A673 (cell line): ENCODE measurements at regions not wholly inside any gene's neighbourhood (a gene's known extent, or its start where the extent isn't known, plus 50 kb on each side); places are given as distances from the start of the nearest gene placed in this dataset.

Experiments
- BruUV-seq: library from RNA; stranded (reverse); fragments of 400-500 nt; replicated peaks from 2 replicates; lab custom pipeline; 2021; lab: Mats Ljungman, UMichigan
- CTCF ChIA-PET: fragments of 300-600 bp; sonication (Branson Sonifier 250); formaldehyde crosslinking; loops from one replicate; lab custom pipeline; 2022; ENCODE audit warnings: antibody characterized with exemption; lab: Charles Lee
- POLR2A ChIA-PET: fragments of 300-600 bp; sonication (Branson Sonifier 250); formaldehyde crosslinking; loops from one replicate; lab custom pipeline; 2022; ENCODE audit warnings: antibody characterized with exemption; ENCODE audit not compliant: low non-redundant PET; lab: Charles Lee
- DNase-seq: peaks from one replicate; pipeline ENCODE4 v3.0.0-alpha.2; 2015; ENCODE audit warnings: low spot score
- H3K27ac ChIP-seq: fragments of 200-600 bp; sonication (generic); 2 replicates; pipeline ENCODE4 v1.5.1; 2016; ENCODE audit warnings: mixed run types, low read depth, mild to moderate bottlenecking, mixed read lengths, antibody characterized with exemption, low read length; ENCODE audit not compliant: poor library complexity, severe bottlenecking
- H3K27me3 ChIP-seq: fragments of 200-600 bp; sonication (generic); replicated peaks from 2 replicates; pipeline ENCODE4 v1.6.1; 2017; ENCODE audit warnings: mixed run types, low read depth, mild to moderate bottlenecking, mixed read lengths, antibody characterized with exemption, low read length; ENCODE audit not compliant: insufficient read depth, poor library complexity
- H3K36me3 ChIP-seq: fragments of 200-600 bp; sonication (generic); 2 replicates; pipeline ENCODE4 v1.6.1; 2016; ENCODE audit warnings: mixed run types, mild to moderate bottlenecking, mixed read lengths, antibody characterized with exemption, low read length; ENCODE audit not compliant: insufficient read depth, poor library complexity, severe bottlenecking
- H3K4me1 ChIP-seq: fragments of 200-600 bp; sonication (generic); 2 replicates; pipeline ENCODE4 v1.6.1; 2017; ENCODE audit warnings: mixed run types, mild to moderate bottlenecking, mixed read lengths, antibody characterized with exemption, low read length; ENCODE audit not compliant: insufficient read depth, poor library complexity, severe bottlenecking
- H3K4me3 ChIP-seq: fragments of 200-600 bp; sonication (generic); 2 replicates; pipeline ENCODE4 v1.5.1; 2016; ENCODE audit warnings: low read depth, mixed run types, mild to moderate bottlenecking, mixed read lengths, low read length; ENCODE audit not compliant: poor library complexity, severe bottlenecking
- H3K9me3 ChIP-seq: fragments of 200-600 bp; sonication (generic); 2 replicates; pipeline ENCODE4 v1.6.1; 2016; ENCODE audit warnings: mixed run types, low read depth, mild to moderate bottlenecking, mixed read lengths, antibody characterized with exemption, low read length; ENCODE audit not compliant: poor library complexity, severe bottlenecking
- CTCF ChIP-seq: fragments of 300-800, 200-600 bp; sonication (generic); conservative IDR thresholded peaks from 2 replicates; pipeline ENCODE4 v1.5.1; 2017; ENCODE audit warnings: low read depth, mild to moderate bottlenecking, antibody characterized with exemption, low read length, moderate library complexity, mixed read lengths
- EZH2 ChIP-seq: fragments of 200-600 bp; sonication (generic); IDR thresholded peaks from 2 replicates; pipeline ENCODE4 v1.6.1; 2017; ENCODE audit warnings: borderline replicate concordance, low read depth, mild to moderate bottlenecking, mixed read lengths, antibody characterized with exemption, low read length; ENCODE audit not compliant: poor library complexity, severe bottlenecking
- intact Hi-C: fragments of 100-400 bp; cut with micrococcal nuclease; formaldehyde crosslinking; loops from one replicate; pipeline ENCODE4 v1.10.0; 2022; ENCODE audit not compliant: unreplicated experiment

DNA sequence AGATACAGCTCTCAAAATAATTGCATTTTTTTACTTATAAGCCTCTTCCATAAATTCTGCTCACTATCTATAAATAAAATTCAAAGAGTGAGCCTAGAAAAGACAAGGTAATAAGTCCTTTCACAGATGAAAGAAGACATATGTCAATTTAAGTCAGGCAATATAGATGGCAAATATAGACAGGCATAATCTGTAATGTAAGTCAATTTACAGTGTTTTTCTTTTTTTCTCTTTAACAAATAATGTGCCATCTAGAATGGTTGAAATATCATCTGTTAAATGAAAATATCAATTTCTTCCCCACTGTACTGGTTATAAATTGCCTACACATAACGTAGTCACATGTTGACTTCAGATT lies 1409.2 kb upstream of the GOT2 start:
- intact Hi-C loops, result no loop called here
- TF ChIP-seq CTCF (no peak), EZH2 (no peak)
- BruUV-seq, result no TSS peak

DNA sequence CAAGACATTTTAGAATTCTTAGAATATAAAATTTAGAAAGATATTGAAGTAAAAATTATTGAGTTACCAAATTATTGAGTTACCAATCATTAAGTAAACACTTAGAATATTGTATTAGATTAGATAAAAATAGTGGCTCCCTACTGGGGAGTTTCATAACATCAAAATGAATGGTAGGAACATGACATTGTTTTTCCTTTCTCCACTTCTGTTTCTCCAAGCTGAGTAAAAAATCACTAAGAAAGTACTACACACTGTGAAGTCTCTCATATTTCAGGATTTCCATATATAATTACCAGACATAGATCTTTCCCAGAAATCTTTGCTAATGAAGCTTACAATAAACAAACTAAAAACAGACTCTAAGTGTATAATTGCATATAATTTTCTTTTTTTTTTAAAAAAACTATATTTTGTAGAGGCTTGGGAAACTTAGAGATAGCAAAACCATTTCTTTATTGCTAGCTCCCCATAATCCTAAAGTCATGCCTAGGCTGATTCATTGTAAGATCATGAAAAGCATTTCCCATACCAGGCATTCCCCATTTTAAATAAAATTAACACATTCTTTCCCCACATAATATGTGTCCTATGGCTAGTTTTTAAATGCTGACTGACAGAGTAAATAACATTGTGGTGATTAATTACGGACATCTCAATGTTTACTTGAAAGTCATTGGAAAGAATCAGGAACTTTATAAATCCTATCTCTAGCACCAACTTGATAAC lies 1408.7 kb upstream of the GOT2 start:
- no peak for DNase-seq
- Histone ChIP-seq H3K27ac (no peak overlapping the region), H3K36me3 (no peaks in the 10 kb centered on the region), H3K27me3 (no peaks in the 10 kb centered on the region), H3K4me1 (no peaks in the 10 kb centered on the region), H3K9me3 (peaks cover 4% of the 10 kb centered on the region), H3K4me3 (no peak overlapping the region)
- POLR2A ChIA-PET, result no interaction called here
- no TSS peak for BruUV-seq
- intact Hi-C loops, result no loop called here
- no peak for TF ChIP-seq CTCF
- TF ChIP-seq EZH2, result no peak
- CTCF ChIA-PET, result no interaction called here

More for the DNA sequence above, 1409.2 kb upstream of the GOT2 start:
- H3K27me3 ChIP-seq, result no peaks in the 10 kb centered on the region
- ChIA-PET POLR2A (no interaction called here), CTCF (no interaction called here)
- peaks cover 1% of the 10 kb centered on the region for H3K9me3 ChIP-seq
- H3K4me1 ChIP-seq, result no peaks in the 10 kb centered on the region
- no peak overlapping the region for H3K4me3 ChIP-seq
- H3K27ac ChIP-seq, result no peak overlapping the region
- H3K36me3 ChIP-seq, result no peaks in the 10 kb centered on the region
- DNase-seq, result no peak

- intact Hi-C loops, result no loop called here
- Histone ChIP-seq H3K4me1 (no peaks in the 10 kb centered on the region), H3K27me3 (no peaks in the 10 kb centered on the region), H3K9me3 (peaks cover 8% of the 10 kb centered on the region), H3K27ac (no peak overlapping the region), H3K4me3 (no peak overlapping the region), H3K36me3 (no peaks in the 10 kb centered on the region)
- BruUV-seq, result no TSS peak
- POLR2A ChIA-PET, result no interaction called here
- no peak for DNase-seq
- TF ChIP-seq EZH2, result no peak
- TF ChIP-seq CTCF, result no peak
- CTCF ChIA-PET, result no interaction called here
These were observed 1403.8 kb upstream of the GOT2 start for GRCh38 chr16:60137891-60138290.
